ENCODE measurements at regions not wholly inside any gene's neighbourhood (a gene's known extent, or its start where the extent isn't known, plus 50 kb on each side); places are given as distances from the start of the nearest gene placed in this dataset.

DNA sequence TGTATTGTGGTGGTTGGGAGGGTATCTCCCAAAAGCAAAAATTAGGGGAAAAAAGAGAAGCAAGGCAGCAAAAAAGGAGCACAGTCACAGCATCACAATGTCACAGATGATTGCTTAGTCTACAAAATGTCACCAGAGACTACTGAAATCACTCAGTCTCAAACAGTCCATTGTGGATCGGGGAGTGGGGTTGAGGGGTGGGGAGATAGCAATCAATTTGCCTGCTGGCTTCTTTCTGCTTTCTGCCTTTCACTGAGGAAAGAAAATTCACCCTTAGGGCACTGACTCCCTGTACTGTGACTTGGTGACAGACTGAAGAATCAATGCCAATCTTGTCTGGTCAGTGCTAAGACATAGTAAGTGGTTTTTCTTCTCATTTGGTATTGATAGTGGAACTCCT, 2127.1 kb upstream of the PCDH20 start:
- TF ChIP-seq, protein P1, sequence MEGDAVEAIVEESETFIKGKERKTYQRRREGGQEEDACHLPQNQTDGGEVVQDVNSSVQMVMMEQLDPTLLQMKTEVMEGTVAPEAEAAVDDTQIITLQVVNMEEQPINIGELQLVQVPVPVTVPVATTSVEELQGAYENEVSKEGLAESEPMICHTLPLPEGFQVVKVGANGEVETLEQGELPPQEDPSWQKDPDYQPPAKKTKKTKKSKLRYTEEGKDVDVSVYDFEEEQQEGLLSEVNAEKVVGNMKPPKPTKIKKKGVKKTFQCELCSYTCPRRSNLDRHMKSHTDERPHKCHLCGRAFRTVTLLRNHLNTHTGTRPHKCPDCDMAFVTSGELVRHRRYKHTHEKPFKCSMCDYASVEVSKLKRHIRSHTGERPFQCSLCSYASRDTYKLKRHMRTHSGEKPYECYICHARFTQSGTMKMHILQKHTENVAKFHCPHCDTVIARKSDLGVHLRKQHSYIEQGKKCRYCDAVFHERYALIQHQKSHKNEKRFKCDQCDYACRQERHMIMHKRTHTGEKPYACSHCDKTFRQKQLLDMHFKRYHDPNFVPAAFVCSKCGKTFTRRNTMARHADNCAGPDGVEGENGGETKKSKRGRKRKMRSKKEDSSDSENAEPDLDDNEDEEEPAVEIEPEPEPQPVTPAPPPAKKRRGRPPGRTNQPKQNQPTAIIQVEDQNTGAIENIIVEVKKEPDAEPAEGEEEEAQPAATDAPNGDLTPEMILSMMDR (conservative IDR thresholded peaks at IDR 0.05; ENCODE audit: low read length), result no peak
- TF ChIP-seq EZH2phosphoT487 (IDR thresholded peaks at IDR 0.05; ENCODE audit: borderline replicate concordance), result no peak

Measured in Loucy (cell line).